OCI-LY7 (cell line): ENCODE measurements at regions not wholly inside any gene's neighbourhood (a gene's known extent, or its start where the extent isn't known, plus 50 kb on each side); places are given as distances from the start of the nearest gene placed in this dataset.

Experiments used
- BruUV-seq: library from RNA; stranded (reverse); fragments of 400-500 nt; replicated peaks from 2 replicates; lab custom pipeline; 2021; lab: Mats Ljungman, UMichigan
- CTCF ChIA-PET: fragments of 300-600 bp; sonication (Branson Sonifier 250); formaldehyde crosslinking; loops from one replicate; lab custom pipeline; 2022; ENCODE audit warnings: antibody characterized with exemption; ENCODE audit not compliant: unreplicated experiment; lab: Charles Lee
- POLR2A ChIA-PET: fragments of 300-600 bp; sonication (Branson Sonifier 250); formaldehyde crosslinking; loops from one replicate; lab custom pipeline; 2022; ENCODE audit warnings: antibody characterized with exemption; lab: Charles Lee
- DNase-seq: peaks from one replicate; pipeline ENCODE4 v3.0.0-alpha.2; 2015; ENCODE audit warnings: low spot score
- H2AFZ ChIP-seq: fragments of 200-600 bp; sonication (generic), shearing (Covaris generic); 2 replicates; pipeline ENCODE4 v1.6.1; 2014; ENCODE audit warnings: mild to moderate bottlenecking, antibody characterized with exemption, low read length, moderate library complexity
- H3K27ac ChIP-seq: fragments of 200-600 bp; sonication (generic); 2 replicates; pipeline ENCODE4 v1.5.1; 2014; ENCODE audit warnings: mixed run types, low read depth, mild to moderate bottlenecking, moderate library complexity, low read length, inconsistent platforms; ENCODE audit not compliant: poor library complexity, severe bottlenecking
- H3K36me3 ChIP-seq: fragments of 200-600 bp; sonication (generic); 2 replicates; pipeline ENCODE4 v1.6.1; 2014; ENCODE audit warnings: mild to moderate bottlenecking, antibody characterized with exemption, low read length, moderate library complexity, mixed read lengths; ENCODE audit not compliant: insufficient read depth
- H3K4me1 ChIP-seq: fragments of 200-600 bp; sonication (generic); 2 replicates; pipeline ENCODE4 v1.5.1; 2014; ENCODE audit warnings: mild to moderate bottlenecking, low read length; ENCODE audit not compliant: insufficient read depth, poor library complexity, severe bottlenecking
- H3K4me2 ChIP-seq: fragments of 200-600 bp; sonication (generic); 2 replicates; pipeline ENCODE4 v1.6.1; 2014; ENCODE audit warnings: mild to moderate bottlenecking, low read length
- H3K4me3 ChIP-seq: fragments of 200-600 bp; sonication (generic); 2 replicates; pipeline ENCODE4 v1.5.1; 2014; ENCODE audit warnings: mild to moderate bottlenecking, low read depth, low read length; ENCODE audit not compliant: poor library complexity, severe bottlenecking
- H3K79me2 ChIP-seq: fragments of 200-600 bp; sonication (generic); 2 replicates; pipeline ENCODE4 v1.6.1; 2016; ENCODE audit warnings: low read depth, mild to moderate bottlenecking, low read length, moderate library complexity, mixed read lengths; ENCODE audit not compliant: insufficient read depth
- H3K9me2 ChIP-seq: fragments of 200-600 bp; sonication (generic); 2 replicates; pipeline ENCODE4 v1.6.1; 2016; ENCODE audit warnings: mild to moderate bottlenecking, low read length, mixed read lengths; ENCODE audit not compliant: insufficient read depth
- H3K9me3 ChIP-seq: fragments of 200-600 bp; sonication (generic); 2 replicates; pipeline ENCODE4 v1.6.1; 2014; ENCODE audit warnings: mild to moderate bottlenecking, mixed run types, low read length, mixed read lengths
- H4K20me1 ChIP-seq: fragments of 200-600 bp; sonication (generic); 2 replicates; pipeline ENCODE4 v1.6.1; 2014; ENCODE audit warnings: mild to moderate bottlenecking, antibody characterized with exemption, low read length, moderate library complexity, mixed read lengths; ENCODE audit not compliant: insufficient read depth
- CTCF ChIP-seq: fragments of 200-600 bp; sonication (generic); conservative IDR thresholded peaks from 2 replicates; pipeline ENCODE4 v1.5.1; 2014; ENCODE audit warnings: mild to moderate bottlenecking, antibody characterized with exemption, low read length, moderate library complexity, mixed read lengths
- EZH2phosphoT487 ChIP-seq: fragments of 200-600 bp; sonication (generic); IDR thresholded peaks from 2 replicates; pipeline ENCODE4 v1.6.1; 2018; ENCODE audit warnings: low read depth, borderline replicate concordance, mild to moderate bottlenecking, mixed run types, antibody characterized with exemption, low read length, moderate library complexity, mixed read lengths
- intact Hi-C: fragments of 100-400 bp; cut with micrococcal nuclease; formaldehyde crosslinking; loops from one replicate; pipeline ENCODE4 v1.10.0; 2022; ENCODE audit not compliant: unreplicated experiment

- no peak overlapping the region for H3K4me3 ChIP-seq
- no peak overlapping the region for H2AFZ ChIP-seq
- no peak overlapping the region for H3K4me2 ChIP-seq
- no peaks in the 10 kb centered on the region for H3K36me3 ChIP-seq
- DNase-seq, result no peak
- no peaks in the 10 kb centered on the region for H4K20me1 ChIP-seq
- TF ChIP-seq CTCF, result no peak
- TF ChIP-seq EZH2phosphoT487, result no peak
- no TSS peak for BruUV-seq
- no peak overlapping the region for H3K27ac ChIP-seq
- H3K9me2 ChIP-seq, result no peaks in the 10 kb centered on the region
- H3K4me1 ChIP-seq, result peaks cover 28% of the 10 kb centered on the region
- ChIA-PET POLR2A (interaction anchor here (0.7 kb wide), 1 partner anchor 13 kb away, joined by 4 read pairs; no protein-coding TSS in a partner anchor), CTCF (no interaction called here)
- H3K79me2 ChIP-seq, result no peaks in the 10 kb centered on the region
- intact Hi-C loops, result no loop called here
- no peaks in the 10 kb centered on the region for H3K9me3 ChIP-seq
These were observed 69.2 kb upstream of the SLC6A6 start for GRCh38 chr3:14333215-14333614.

GRCh38 chr3:14333621-14334020, 68.8 kb upstream of the SLC6A6 start:
- H3K4me2 ChIP-seq, result no peak overlapping the region
- no peak overlapping the region for H3K27ac ChIP-seq
- TF ChIP-seq CTCF, result no peak
- no peak for TF ChIP-seq EZH2phosphoT487
- no peaks in the 10 kb centered on the region for H3K9me3 ChIP-seq
- H3K4me1 ChIP-seq, result peaks cover 28% of the 10 kb centered on the region
- ChIA-PET CTCF (no interaction called here), POLR2A (interaction anchor here (0.7 kb wide), 1 partner anchor 14 kb away, joined by 4 read pairs; no protein-coding TSS in a partner anchor)
- DNase-seq, result no peak
- no peak overlapping the region for H3K4me3 ChIP-seq
- no TSS peak for BruUV-seq
- intact Hi-C loops, result no loop called here
- H2AFZ ChIP-seq, result no peak overlapping the region
- H3K79me2 ChIP-seq, result no peaks in the 10 kb centered on the region
- H4K20me1 ChIP-seq, result no peaks in the 10 kb centered on the region
- H3K36me3 ChIP-seq, result no peaks in the 10 kb centered on the region
- H3K9me2 ChIP-seq, result no peaks in the 10 kb centered on the region

- ChIA-PET CTCF (no interaction called here), POLR2A (no interaction called here)
- no peak for TF ChIP-seq EZH2phosphoT487
- no peak for TF ChIP-seq CTCF
These were observed 68.3 kb upstream of the SLC6A6 start for GRCh38 chr3:14334136-14334535.

More at GRCh38 chr3:14334136-14334535, 68.3 kb upstream of the SLC6A6 start:
- no peaks in the 10 kb centered on the region for H3K9me3 ChIP-seq
- peaks cover 28% of the 10 kb centered on the region for H3K4me1 ChIP-seq
- no peak for DNase-seq
- no TSS peak for BruUV-seq
- H3K4me3 ChIP-seq, result no peak overlapping the region
- no peaks in the 10 kb centered on the region for H3K79me2 ChIP-seq
- H3K9me2 ChIP-seq, result no peaks in the 10 kb centered on the region
- no peaks in the 10 kb centered on the region for H4K20me1 ChIP-seq
- H2AFZ ChIP-seq, result no peak overlapping the region
- no peaks in the 10 kb centered on the region for H3K36me3 ChIP-seq
- intact Hi-C loops, result no loop called here
- H3K4me2 ChIP-seq, result no peak overlapping the region
- no peak overlapping the region for H3K27ac ChIP-seq
